ENCODE measurements at regions not wholly inside any gene's neighbourhood (a gene's known extent, or its start where the extent isn't known, plus 50 kb on each side); places are given as distances from the start of the nearest gene placed in this dataset.

DNA sequence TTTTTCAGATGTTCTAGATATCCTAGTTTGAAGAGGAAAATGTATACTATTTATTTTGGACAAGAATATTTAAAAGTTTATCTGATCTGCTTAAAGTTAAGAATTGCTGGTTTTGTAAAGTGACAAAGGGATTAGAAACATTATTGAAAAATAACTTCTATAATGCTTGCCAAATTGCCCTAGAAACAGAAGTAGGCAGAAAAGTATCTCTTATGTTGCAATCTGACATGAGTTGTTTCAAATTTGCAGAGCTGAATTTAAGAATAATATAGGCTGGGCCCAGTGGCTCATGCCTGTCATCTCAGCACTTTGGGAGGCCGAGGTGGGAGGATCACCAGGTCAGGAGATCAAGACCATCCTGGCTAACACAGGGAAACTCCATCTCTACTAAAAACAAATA is 777.1 kb downstream of the LIG4 start:
- TF ChIP-seq CTCF (IDR thresholded peaks at IDR 0.05; ENCODE audit: poor library complexity) (no peak), EZH2 (IDR thresholded peaks at IDR 0.05; ENCODE audit: borderline replicate concordance) (no peak)

All from hepatocyte (in vitro differentiated cells).